ENCODE measurements at regions not wholly inside any gene's neighbourhood (a gene's known extent, or its start where the extent isn't known, plus 50 kb on each side); places are given as distances from the start of the nearest gene placed in this dataset.

DNA sequence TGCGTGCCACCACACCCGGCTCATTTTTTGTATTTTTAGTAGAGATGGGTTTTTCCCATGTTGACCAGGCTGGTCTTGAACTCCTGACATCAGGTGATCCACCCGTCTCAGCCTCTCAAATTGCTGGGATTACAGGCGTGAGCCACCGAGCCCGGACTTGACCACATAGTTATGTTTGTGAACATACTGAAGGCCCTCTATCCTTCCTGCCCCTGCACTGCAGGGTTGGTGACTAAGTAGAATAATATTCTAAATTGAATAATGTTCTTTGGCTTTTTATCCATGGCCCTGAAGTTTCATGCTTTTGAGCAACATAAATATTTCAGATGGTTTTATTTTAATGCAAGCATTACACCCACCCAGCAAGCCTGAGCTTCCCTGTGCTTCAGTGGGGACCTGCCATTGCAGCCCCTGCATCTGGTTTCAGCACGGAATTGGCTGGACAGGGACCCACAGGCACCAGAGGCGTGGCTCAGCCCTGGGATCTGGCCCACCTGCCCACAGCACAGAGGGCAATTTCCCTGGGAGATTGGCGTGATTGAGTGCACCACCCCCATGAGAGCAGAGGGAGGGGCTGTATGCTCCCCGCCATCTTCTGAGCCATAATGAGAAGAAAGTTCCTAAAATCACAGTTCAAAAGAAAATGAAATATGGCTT, 460.5 kb downstream of the BRD1 start:
- Histone ChIP-seq H3K4me1 (ENCODE audit: low read length) (0 out of 2 replicates have a peak, but pooled peaks cover 4% of the 10 kb centered on the region), H3K9ac (ENCODE audit: low read length) (no peak overlapping the region), H3K36me3 (replicated peaks; ENCODE audit: insufficient read depth, low read length) (no peaks in the 10 kb centered on the region), H3K9me2 (replicated peaks; ENCODE audit: insufficient read depth, low read length) (no peaks in the 10 kb centered on the region), H3K4me2 (ENCODE audit: low read depth, low read length) (no peak overlapping the region), H3F3A (ENCODE audit: insufficient read depth, low read length) (no peaks in the 10 kb centered on the region), H3K27me3 (replicated peaks; ENCODE audit: insufficient read depth, low read length) (peaks cover 6% of the 10 kb centered on the region; the same call in 1 of the 2 replicates), H3K9me3 (replicated peaks; ENCODE audit: insufficient read depth, low read length) (no peaks in the 10 kb centered on the region; the same call in 1 of the 2 replicates), H3K4me3 (ENCODE audit: low read length) (no peak overlapping the region), H3K27ac (ENCODE audit: low read length) (no peak overlapping the region), H3K79me2 (ENCODE audit: low read length) (no peaks in the 10 kb centered on the region), H4K20me1 (ENCODE audit: insufficient read depth, low read length) (no peaks in the 10 kb centered on the region), H2AFZ (ENCODE audit: low read length) (no peak overlapping the region)
- no peak for DNase-seq
- TF ChIP-seq EZH2phosphoT487 (IDR thresholded peaks at IDR 0.05; ENCODE audit: low read length) (no peak), EZH2 (optimal IDR thresholded peaks at IDR 0.05; ENCODE audit: low read depth, low read length) (no peak)
- TF ChIP-seq, protein P1, sequence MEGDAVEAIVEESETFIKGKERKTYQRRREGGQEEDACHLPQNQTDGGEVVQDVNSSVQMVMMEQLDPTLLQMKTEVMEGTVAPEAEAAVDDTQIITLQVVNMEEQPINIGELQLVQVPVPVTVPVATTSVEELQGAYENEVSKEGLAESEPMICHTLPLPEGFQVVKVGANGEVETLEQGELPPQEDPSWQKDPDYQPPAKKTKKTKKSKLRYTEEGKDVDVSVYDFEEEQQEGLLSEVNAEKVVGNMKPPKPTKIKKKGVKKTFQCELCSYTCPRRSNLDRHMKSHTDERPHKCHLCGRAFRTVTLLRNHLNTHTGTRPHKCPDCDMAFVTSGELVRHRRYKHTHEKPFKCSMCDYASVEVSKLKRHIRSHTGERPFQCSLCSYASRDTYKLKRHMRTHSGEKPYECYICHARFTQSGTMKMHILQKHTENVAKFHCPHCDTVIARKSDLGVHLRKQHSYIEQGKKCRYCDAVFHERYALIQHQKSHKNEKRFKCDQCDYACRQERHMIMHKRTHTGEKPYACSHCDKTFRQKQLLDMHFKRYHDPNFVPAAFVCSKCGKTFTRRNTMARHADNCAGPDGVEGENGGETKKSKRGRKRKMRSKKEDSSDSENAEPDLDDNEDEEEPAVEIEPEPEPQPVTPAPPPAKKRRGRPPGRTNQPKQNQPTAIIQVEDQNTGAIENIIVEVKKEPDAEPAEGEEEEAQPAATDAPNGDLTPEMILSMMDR (IDR thresholded peaks at IDR 0.05; ENCODE audit: low read length) = no peak

DNA sequence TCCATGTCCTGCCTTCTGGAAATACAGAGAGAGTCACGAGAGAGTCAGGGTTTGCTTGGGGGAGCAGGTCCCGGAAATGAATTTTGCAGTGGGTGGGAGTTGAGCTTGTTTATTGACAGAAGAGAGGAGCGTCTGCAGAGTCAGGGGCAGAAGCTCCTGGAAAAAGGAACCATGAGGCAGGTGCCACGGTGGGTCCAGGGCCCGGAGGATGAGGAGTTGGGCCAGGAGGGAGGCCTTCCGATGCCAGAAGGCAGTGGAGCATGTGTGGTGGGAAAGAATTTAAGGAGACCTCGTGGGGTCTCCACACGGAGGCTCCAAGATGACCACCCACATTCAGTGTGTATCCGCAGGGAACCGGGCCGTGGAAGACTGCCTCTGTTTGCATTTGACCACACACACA, 461.2 kb downstream of the BRD1 start:
- TF ChIP-seq EZH2 (optimal IDR thresholded peaks at IDR 0.05; ENCODE audit: low read depth, low read length) = no peak
- TF ChIP-seq, protein P1 (IDR thresholded peaks at IDR 0.05; ENCODE audit: low read length) = no peak
- no peak for TF ChIP-seq EZH2phosphoT487 (IDR thresholded peaks at IDR 0.05; ENCODE audit: low read length)
- no peak overlapping the region for H2AFZ ChIP-seq (ENCODE audit: low read length)
- H3K9me3 ChIP-seq (replicated peaks; ENCODE audit: insufficient read depth, low read length) = no peaks in the 10 kb centered on the region; the same call in 1 of the 2 replicates
- H3K27me3 ChIP-seq (replicated peaks; ENCODE audit: insufficient read depth, low read length) = peaks cover 6% of the 10 kb centered on the region; the same call in 1 of the 2 replicates
- no peaks in the 10 kb centered on the region for H4K20me1 ChIP-seq (ENCODE audit: insufficient read depth, low read length)
- H3K4me2 ChIP-seq (ENCODE audit: low read depth, low read length) = no peak overlapping the region
- H3F3A ChIP-seq (ENCODE audit: insufficient read depth, low read length) = no peaks in the 10 kb centered on the region
- H3K36me3 ChIP-seq (replicated peaks; ENCODE audit: insufficient read depth, low read length) = no peaks in the 10 kb centered on the region
- no peaks in the 10 kb centered on the region for H3K79me2 ChIP-seq (ENCODE audit: low read length)
- H3K4me3 ChIP-seq (ENCODE audit: low read length) = no peak overlapping the region
- DNase-seq = no peak
- no peaks in the 10 kb centered on the region for H3K9me2 ChIP-seq (replicated peaks; ENCODE audit: insufficient read depth, low read length)
- no peak overlapping the region for H3K9ac ChIP-seq (ENCODE audit: low read length)
- peaks cover 9% of the 10 kb centered on the region for H3K4me1 ChIP-seq (ENCODE audit: low read length)
- no peak overlapping the region for H3K27ac ChIP-seq (ENCODE audit: low read length)

DNA sequence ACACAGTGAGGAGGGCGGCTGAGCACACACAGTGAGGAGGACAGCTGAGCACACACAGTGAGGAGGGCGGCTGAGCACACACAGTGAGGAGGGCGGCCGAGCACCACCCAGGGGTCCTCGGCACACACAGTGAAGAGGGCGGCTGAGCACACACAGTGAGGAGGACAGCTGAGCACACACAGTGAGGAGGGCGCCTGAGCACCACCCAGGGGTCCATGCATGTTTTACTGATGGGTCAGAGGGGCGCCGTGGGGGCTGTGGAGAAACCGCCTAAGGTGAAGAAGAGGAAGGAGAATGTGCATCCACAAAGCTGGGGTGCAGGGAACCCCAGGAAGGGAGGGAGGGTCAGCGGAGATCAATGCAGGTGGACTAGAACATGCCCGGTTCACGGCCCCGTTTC, 461.8 kb downstream of the BRD1 start:
- no peaks in the 10 kb centered on the region for H3K36me3 ChIP-seq (replicated peaks; ENCODE audit: insufficient read depth, low read length)
- no peak overlapping the region for H3K9ac ChIP-seq (ENCODE audit: low read length)
- peaks cover 13% of the 10 kb centered on the region for H3K4me1 ChIP-seq (ENCODE audit: low read length)
- no peaks in the 10 kb centered on the region for H4K20me1 ChIP-seq (ENCODE audit: insufficient read depth, low read length)
- no peak for DNase-seq
- no peak overlapping the region for H2AFZ ChIP-seq (ENCODE audit: low read length)
- TF ChIP-seq EZH2phosphoT487 (IDR thresholded peaks at IDR 0.05; ENCODE audit: low read length) (no peak), EZH2 (optimal IDR thresholded peaks at IDR 0.05; ENCODE audit: low read depth, low read length) (no peak)
- TF ChIP-seq, protein P1 (IDR thresholded peaks at IDR 0.05; ENCODE audit: low read length) = no peak
- H3F3A ChIP-seq (ENCODE audit: insufficient read depth, low read length) = no peaks in the 10 kb centered on the region; the same call in 1 of the 2 replicates
- H3K4me3 ChIP-seq (ENCODE audit: low read length) = no peak overlapping the region
- H3K9me3 ChIP-seq (replicated peaks; ENCODE audit: insufficient read depth, low read length) = no peaks in the 10 kb centered on the region; the same call in 1 of the 2 replicates
- H3K79me2 ChIP-seq (ENCODE audit: low read length) = no peaks in the 10 kb centered on the region
- peaks cover 6% of the 10 kb centered on the region; the same call in 1 of the 2 replicates for H3K27me3 ChIP-seq (replicated peaks; ENCODE audit: insufficient read depth, low read length)
- H3K27ac ChIP-seq (ENCODE audit: low read length) = no peak overlapping the region
- H3K4me2 ChIP-seq (ENCODE audit: low read depth, low read length) = no peak overlapping the region
- no peaks in the 10 kb centered on the region for H3K9me2 ChIP-seq (replicated peaks; ENCODE audit: insufficient read depth, low read length)

Data from MM.1S (cell line).